Activated CD4-positive, alpha-beta T cell treated with anti-CD3 and anti-CD28 coated beads, Interleukin-2, amount 50 U/mL, for 24 hours (primary cell): ENCODE measurements at regions not wholly inside any gene's neighbourhood (a gene's known extent, or its start where the extent isn't known, plus 50 kb on each side); places are given as distances from the start of the nearest gene placed in this dataset.
"Not testable (repeated sequence)": the region's sequence is repeated elsewhere in the genome, so short reads cannot be mapped to it uniquely, and the experiment has no call there.

Experiments used
- DNase-seq, 2 donors: peaks; one replicate each; pipeline ENCODE4 v3.0.0-alpha.2; 2020; ENCODE audit warnings: low read depth in 1 of 2, low spot score in 1 of 2

GRCh38 chr4:81740487-81740886 is 268.8 kb upstream of the RASGEF1B start:
- no peak for DNase-seq

- no peak for DNase-seq
Observed at GRCh38 chr4:81738891-81739290, 267.2 kb upstream of the RASGEF1B start.

- DNase-seq = no peak
Observed at GRCh38 chr4:81737865-81738559, 266.3 kb upstream of the RASGEF1B start.

- DNase-seq = no peak
Observed at GRCh38 chr4:81736324-81736723, 264.6 kb upstream of the RASGEF1B start.

- DNase-seq = no peak
Observed at GRCh38 chr4:81732980-81733379, 261.3 kb upstream of the RASGEF1B start.

GRCh38 chr4:81724925-81725329 is 253.2 kb upstream of the RASGEF1B start:
- DNase-seq = peak; percentile 20 to 57

- peak in 1 of 2 donors; percentile 2 for DNase-seq
Observed at GRCh38 chr4:81723927-81724587, 252.3 kb upstream of the RASGEF1B start.

- no peak for DNase-seq
Observed at GRCh38 chr4:81723019-81723884, 251.5 kb upstream of the RASGEF1B start.

- DNase-seq = no peak
Observed at GRCh38 chr4:81722290-81722851, 250.7 kb upstream of the RASGEF1B start.

GRCh38 chr4:81715757-81716156 is 244.1 kb upstream of the RASGEF1B start:
- DNase-seq = no peak

GRCh38 chr4:81715357-81715756 is 243.7 kb upstream of the RASGEF1B start:
- DNase-seq = not testable (repeated sequence)

- DNase-seq = no peak
Observed at GRCh38 chr4:81714291-81714690, 242.6 kb upstream of the RASGEF1B start.

GRCh38 chr4:81712714-81713113 is 241.0 kb upstream of the RASGEF1B start:
- no peak for DNase-seq

- no peak for DNase-seq
Observed at GRCh38 chr4:81704461-81704860, 232.8 kb upstream of the RASGEF1B start.

- DNase-seq = no peak
Observed at GRCh38 chr4:81700189-81700588, 228.5 kb upstream of the RASGEF1B start.

- DNase-seq = no peak
Observed at GRCh38 chr4:81698538-81699296, 227.0 kb upstream of the RASGEF1B start.

GRCh38 chr4:81694176-81694913 is 222.6 kb upstream of the RASGEF1B start:
- DNase-seq = no peak

GRCh38 chr4:81690871-81691270 is 219.2 kb upstream of the RASGEF1B start:
- DNase-seq = no peak

GRCh38 chr4:81688085-81688484 is 216.4 kb upstream of the RASGEF1B start:
- no peak for DNase-seq

GRCh38 chr4:81687471-81687870 is 215.8 kb upstream of the RASGEF1B start:
- no peak for DNase-seq
